Neural cell (in vitro differentiated cells): ENCODE measurements at regions not wholly inside any gene's neighbourhood (a gene's known extent, or its start where the extent isn't known, plus 50 kb on each side); places are given as distances from the start of the nearest gene placed in this dataset.

Experiments used
- H2AFZ ChIP-seq: fragments of 200-600, 300-800 bp; sonication (generic), shearing (Covaris generic); 2 replicates; pipeline ENCODE4 v1.6.0; 2014; ENCODE audit warnings: low read depth, mild to moderate bottlenecking, antibody characterized with exemption, low read length, moderate library complexity
- H3F3A ChIP-seq: fragments of 200-600 bp; shearing (Covaris generic); 2 replicates; pipeline ENCODE4 v1.6.1; 2016; ENCODE audit warnings: mild to moderate bottlenecking, moderate library complexity, mixed read lengths, antibody characterized with exemption, low read length; ENCODE audit not compliant: insufficient read depth, poor library complexity, severe bottlenecking
- H3K27ac ChIP-seq: fragments of 200-600, 300-800 bp; sonication (generic), shearing (Covaris generic); 2 replicates; pipeline ENCODE4 v1.5.1; 2014; ENCODE audit warnings: mild to moderate bottlenecking, low read length, moderate library complexity
- H3K27me3 ChIP-seq: fragments of 300-800, 200-600 bp; sonication (generic), shearing (Covaris generic); 2 replicates; pipeline ENCODE4 v1.6.0; 2014; ENCODE audit warnings: mild to moderate bottlenecking, low read depth, low read length, moderate library complexity; ENCODE audit not compliant: insufficient read depth
- H3K36me3 ChIP-seq: fragments of 300-800, 200-600 bp; sonication (generic), shearing (Covaris generic); 2 replicates; pipeline ENCODE4 v1.5.1; 2014; ENCODE audit warnings: mild to moderate bottlenecking, antibody characterized with exemption, low read length, moderate library complexity; ENCODE audit not compliant: insufficient read depth
- H3K4me2 ChIP-seq: fragments of 300-800, 200-600 bp; sonication (generic), shearing (Covaris generic); 2 replicates; pipeline ENCODE4 v1.6.0; 2014; ENCODE audit warnings: mild to moderate bottlenecking, low read length
- H3K4me3 ChIP-seq: fragments of 300-800, 200-600 bp; sonication (generic), shearing (Covaris generic); 2 replicates; pipeline ENCODE4 v1.5.1; 2014; ENCODE audit warnings: mild to moderate bottlenecking, low read length, moderate library complexity
- H3K79me2 ChIP-seq: fragments of 200-600 bp; shearing (Covaris generic); replicated peaks from 2 replicates; pipeline ENCODE4 v1.6.0; 2014; ENCODE audit warnings: mild to moderate bottlenecking, low read length, moderate library complexity; ENCODE audit not compliant: insufficient read depth
- H3K9ac ChIP-seq: fragments of 300-800, 200-600 bp; sonication (generic), shearing (Covaris generic); 2 replicates; pipeline ENCODE4 v1.6.1; 2016; ENCODE audit warnings: mild to moderate bottlenecking, low read length, mixed read lengths
- H3K9me2 ChIP-seq: fragments of 200-600 bp; shearing (Covaris generic); 2 replicates; pipeline ENCODE4 v1.6.1; 2016; ENCODE audit warnings: mild to moderate bottlenecking, low read length, mixed read lengths; ENCODE audit not compliant: insufficient read depth
- H3K9me3 ChIP-seq: fragments of 200-600, 300-800 bp; sonication (generic), shearing (Covaris generic); 2 replicates; pipeline ENCODE4 v1.6.1; 2016; ENCODE audit warnings: mild to moderate bottlenecking, mixed run types, low read length, moderate library complexity, mixed read lengths
- H4K20me1 ChIP-seq: fragments of 200-600 bp; shearing (Covaris generic); 2 replicates; pipeline ENCODE4 v1.6.1; 2016; ENCODE audit warnings: mild to moderate bottlenecking, mixed run types; ENCODE audit not compliant: insufficient read depth
- CTCF ChIP-seq: fragments of 450-650 bp; IDR thresholded peaks from 2 replicates; pipeline ENCODE4 v1.5.1; 2014; ENCODE audit warnings: antibody characterized with exemption, mild to moderate bottlenecking, moderate library complexity; ENCODE audit not compliant: poor library complexity, severe bottlenecking
- EP300 ChIP-seq: fragments of 450-650 bp; conservative IDR thresholded peaks from 2 replicates; pipeline ENCODE4 v1.6.1; 2014; ENCODE audit warnings: antibody characterized with exemption, mild to moderate bottlenecking, moderate library complexity; ENCODE audit not compliant: poor library complexity, severe bottlenecking
- EZH2 ChIP-seq: fragments of 200-600, 300-800 bp; shearing (Covaris generic), sonication (generic); IDR thresholded peaks from 2 replicates; pipeline ENCODE4 v1.6.1; 2014; ENCODE audit warnings: antibody characterized with exemption, low read length, borderline replicate concordance, mild to moderate bottlenecking; ENCODE audit not compliant: insufficient read depth, poor library complexity, severe bottlenecking
- MXI1 ChIP-seq: fragments of 450-650 bp; conservative IDR thresholded peaks from 2 replicates; pipeline ENCODE4 v1.6.1; 2014; ENCODE audit warnings: antibody characterized with exemption, mild to moderate bottlenecking; ENCODE audit not compliant: poor library complexity, severe bottlenecking
- POLR2AphosphoS5 ChIP-seq: IDR thresholded peaks from 2 replicates; pipeline ENCODE4 v1.6.1; 2012
- RAD21 ChIP-seq: fragments of 450-650 bp; conservative IDR thresholded peaks from 2 replicates; pipeline ENCODE4 v1.6.1; 2014; ENCODE audit warnings: antibody characterized with exemption, mild to moderate bottlenecking, moderate library complexity
- REST ChIP-seq: IDR thresholded peaks from 2 replicates; pipeline ENCODE4 v1.6.1; 2012; ENCODE audit warnings: borderline replicate concordance
- SMC3 ChIP-seq: fragments of 450-650 bp; conservative IDR thresholded peaks from 2 replicates; pipeline ENCODE4 v1.6.1; 2014; ENCODE audit warnings: antibody characterized with exemption, mild to moderate bottlenecking, moderate library complexity; ENCODE audit not compliant: poor library complexity
- TAF1 ChIP-seq: IDR thresholded peaks from 2 replicates; pipeline ENCODE4 v1.6.1; 2012; ENCODE audit warnings: low read depth

- no peak overlapping the region for H2AFZ ChIP-seq
- no peaks in the 10 kb centered on the region for H3K79me2 ChIP-seq
- no peaks in the 10 kb centered on the region for H3K9me2 ChIP-seq
- H3K4me3 ChIP-seq = no peak overlapping the region
- H3K9me3 ChIP-seq = no peaks in the 10 kb centered on the region
- no peak for TF ChIP-seq SMC3
- no peak for TF ChIP-seq CTCF
- no peak for TF ChIP-seq REST
- TF ChIP-seq MXI1 = no peak
- no peak for TF ChIP-seq EP300
- no peak for TF ChIP-seq EZH2
- TF ChIP-seq TAF1 = no peak
- TF ChIP-seq POLR2AphosphoS5 = no peak
- no peak for TF ChIP-seq RAD21
- H3K4me2 ChIP-seq = no peak overlapping the region
- no peaks in the 10 kb centered on the region for H4K20me1 ChIP-seq
- H3K9ac ChIP-seq = no peak overlapping the region
- H3K27ac ChIP-seq = no peak overlapping the region
- no peaks in the 10 kb centered on the region for H3K36me3 ChIP-seq
- H3K27me3 ChIP-seq = no peaks in the 10 kb centered on the region
- no peaks in the 10 kb centered on the region for H3F3A ChIP-seq
Measured at GRCh38 chr13:74687442-74688182, 553.4 kb upstream of the KLF12 start.

- Histone ChIP-seq H3K27ac (no peak overlapping the region), H3K27me3 (no peaks in the 10 kb centered on the region), H3K79me2 (no peaks in the 10 kb centered on the region), H3K36me3 (no peaks in the 10 kb centered on the region), H2AFZ (no peak overlapping the region), H3K9me3 (no peaks in the 10 kb centered on the region), H3K9me2 (no peaks in the 10 kb centered on the region), H3K4me2 (no peak overlapping the region), H3K9ac (no peak overlapping the region), H3F3A (no peaks in the 10 kb centered on the region), H4K20me1 (no peaks in the 10 kb centered on the region), H3K4me3 (no peak overlapping the region)
- no peak for TF ChIP-seq POLR2AphosphoS5
- no peak for TF ChIP-seq EZH2
- no peak for TF ChIP-seq RAD21
- TF ChIP-seq MXI1 = no peak
- no peak for TF ChIP-seq EP300
- no peak for TF ChIP-seq CTCF
- no peak for TF ChIP-seq SMC3
- TF ChIP-seq REST = no peak
- no peak for TF ChIP-seq TAF1
Measured at GRCh38 chr13:74683411-74683810, 549.2 kb upstream of the KLF12 start.
